Stimulated activated naive CD4-positive, alpha-beta T cell (primary cell): ENCODE measurements at regions not wholly inside any gene's neighbourhood (a gene's known extent, or its start where the extent isn't known, plus 50 kb on each side); places are given as distances from the start of the nearest gene placed in this dataset.

Source experiments
- DNase-seq, 6 experiments: peaks; one replicate each; lab custom pipeline; 2025; lab: John Stamatoyannopoulos, UW

- no peak for DNase-seq
Observed at GRCh38 chr5:5588887-5589826, 166.7 kb downstream of the ICE1 start.

- no peak for DNase-seq
Observed at GRCh38 chr5:5588386-5588785, 165.9 kb downstream of the ICE1 start.

GRCh38 chr5:5587474-5587873 is 165.0 kb downstream of the ICE1 start:
- DNase-seq, result no peak

DNA sequence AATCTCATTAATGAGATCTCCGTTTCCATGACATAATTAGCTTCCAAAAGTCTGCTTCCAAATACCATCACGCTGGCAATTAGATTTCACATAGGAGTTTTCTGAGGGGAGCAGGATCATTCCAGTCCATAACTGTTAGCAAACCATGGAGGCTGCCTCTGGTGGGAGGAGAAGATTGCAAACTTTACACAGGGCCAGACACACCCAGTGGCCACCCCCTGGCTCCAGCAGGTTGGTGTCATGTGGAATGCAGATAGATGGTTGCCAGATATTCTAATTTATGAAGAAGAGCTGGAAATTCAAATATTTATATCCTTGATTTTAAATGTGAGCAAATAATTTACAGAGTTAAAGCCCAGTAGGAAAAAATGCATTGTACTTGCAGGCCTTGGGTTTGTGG is 164.2 kb downstream of the ICE1 start:
- DNase-seq, result no peak

DNA sequence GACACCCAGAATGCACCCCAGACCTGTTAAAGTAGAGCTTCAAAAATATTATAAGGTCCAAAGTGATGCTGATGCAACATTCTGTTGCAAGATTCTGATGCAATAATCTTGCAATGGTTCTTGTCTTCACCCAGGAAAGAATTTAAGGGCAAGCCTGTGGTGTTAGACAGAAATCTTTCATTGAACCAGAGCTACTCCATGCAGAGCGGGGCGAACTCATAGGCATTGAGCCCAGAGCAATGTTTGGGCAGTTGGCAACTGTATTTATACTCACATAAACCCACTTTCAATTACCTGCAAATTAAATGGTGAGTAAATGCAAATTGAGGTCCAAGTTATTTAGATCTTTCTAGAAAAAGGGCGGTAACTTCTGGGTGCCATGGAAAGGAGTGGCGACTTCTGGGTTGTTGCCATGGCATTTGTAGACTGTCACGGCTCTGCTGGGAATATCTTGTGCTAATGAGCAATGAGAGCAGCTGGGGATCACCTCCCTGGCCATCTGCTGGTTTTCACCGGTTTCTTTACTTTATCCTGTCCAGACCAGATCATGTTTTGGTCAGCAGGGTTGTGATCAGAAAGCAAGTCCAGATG is 163.4 kb downstream of the ICE1 start:
- DNase-seq, result no peak

- no peak for DNase-seq
Observed at GRCh38 chr5:5584751-5585150, 162.3 kb downstream of the ICE1 start.

GRCh38 chr5:5584236-5584745 is 161.8 kb downstream of the ICE1 start:
- no peak for DNase-seq

- no peak for DNase-seq
Observed at GRCh38 chr5:5583832-5584231, 161.4 kb downstream of the ICE1 start.

DNA sequence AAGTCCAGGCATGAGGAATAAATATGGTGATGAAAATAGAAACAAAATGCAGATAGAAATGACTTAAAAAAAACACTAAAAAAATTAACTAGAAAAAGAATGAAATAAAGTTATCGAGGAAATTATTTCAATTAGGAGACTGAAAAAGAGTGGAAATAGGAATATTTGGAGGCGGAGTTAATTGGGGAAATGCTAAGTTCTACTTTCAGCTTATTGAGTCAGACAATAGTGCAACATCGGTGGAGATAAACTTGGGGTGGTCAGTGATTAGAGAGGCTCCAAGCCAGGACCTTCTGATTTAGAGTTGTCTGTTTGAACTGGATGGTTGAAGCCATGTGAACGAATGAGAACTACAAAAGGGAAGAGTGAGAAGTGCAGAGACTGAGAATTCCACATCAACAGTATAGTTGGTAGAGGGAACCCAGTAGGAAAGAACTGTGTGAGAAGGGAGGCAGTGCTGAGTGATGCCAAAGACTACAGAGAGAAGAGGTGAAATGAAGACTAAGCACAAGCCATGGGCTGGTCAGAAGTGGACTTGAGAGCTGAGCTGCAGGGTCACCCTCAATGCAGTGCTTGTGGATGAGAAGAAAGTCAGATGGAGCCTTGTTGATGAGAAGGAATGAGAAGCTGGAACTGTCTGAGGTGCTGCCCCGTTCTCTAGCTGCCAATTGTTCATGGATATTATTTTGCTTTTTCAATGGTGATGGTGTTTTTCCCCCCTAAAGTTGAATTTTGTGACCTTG is 160.7 kb downstream of the ICE1 start:
- no peak for DNase-seq

GRCh38 chr5:5581080-5581479 is 158.6 kb downstream of the ICE1 start:
- DNase-seq, result no peak

- DNase-seq, result no peak
Observed at GRCh38 chr5:5576744-5577143, 154.3 kb downstream of the ICE1 start.

DNA sequence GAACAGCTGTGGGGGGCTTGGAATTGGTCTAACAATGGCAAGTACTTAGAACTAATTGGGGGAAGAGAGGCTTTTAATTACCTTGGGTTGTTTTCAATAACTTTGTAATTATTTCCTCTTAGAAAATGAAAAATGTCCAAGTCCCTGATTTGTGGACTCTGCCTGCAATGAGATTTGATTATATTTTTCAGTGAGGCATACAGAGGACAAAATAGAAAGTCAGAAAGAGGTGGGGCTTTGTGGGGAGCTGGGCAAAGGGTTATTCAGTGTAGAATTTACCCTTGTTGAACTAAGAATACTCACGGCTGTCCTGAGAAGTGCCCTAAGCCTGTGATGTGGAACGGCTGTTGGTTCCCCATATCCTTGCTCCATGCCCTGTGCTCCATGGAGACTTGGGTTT is 153.0 kb downstream of the ICE1 start:
- DNase-seq, result no peak

DNA sequence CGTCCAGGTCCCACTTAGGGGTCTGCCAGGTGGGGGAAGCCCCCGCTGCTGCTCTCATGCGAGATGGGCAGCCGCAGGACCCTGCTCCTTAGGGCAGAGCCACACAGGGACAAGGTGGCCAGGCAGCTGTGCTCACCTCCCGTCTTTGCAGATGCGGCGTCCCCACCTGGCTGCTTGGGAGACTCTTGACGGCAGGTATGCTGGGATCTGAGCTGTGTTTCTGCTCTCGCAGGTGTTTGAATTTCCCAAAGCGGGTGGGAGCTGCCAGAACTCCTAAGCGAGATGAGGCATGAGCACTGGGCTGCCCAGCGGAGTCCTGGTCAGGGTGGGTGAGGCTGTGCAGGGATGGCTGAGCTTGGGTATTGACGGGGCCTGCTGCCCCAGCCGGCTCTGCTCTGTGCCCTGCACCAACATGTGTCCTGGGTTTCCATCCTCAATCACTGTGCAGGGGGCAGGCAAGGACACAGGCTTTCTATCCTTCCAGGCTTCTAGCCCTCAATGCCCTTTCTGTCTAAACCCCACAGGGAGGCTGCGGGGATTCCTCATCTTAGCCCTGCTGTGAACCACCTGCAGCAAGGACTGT is 151.4 kb downstream of the ICE1 start:
- no peak for DNase-seq

GRCh38 chr5:5572976-5573797 is 150.7 kb downstream of the ICE1 start:
- DNase-seq, result no peak

GRCh38 chr5:5572010-5572865 is 149.8 kb downstream of the ICE1 start:
- DNase-seq, result no peak

- no peak for DNase-seq
Observed at GRCh38 chr5:5570646-5571045, 148.2 kb downstream of the ICE1 start.

GRCh38 chr5:5564898-5565297 is 142.4 kb downstream of the ICE1 start:
- no peak for DNase-seq

- DNase-seq, result no peak
Observed at GRCh38 chr5:5560016-5560415, 137.5 kb downstream of the ICE1 start.

DNA sequence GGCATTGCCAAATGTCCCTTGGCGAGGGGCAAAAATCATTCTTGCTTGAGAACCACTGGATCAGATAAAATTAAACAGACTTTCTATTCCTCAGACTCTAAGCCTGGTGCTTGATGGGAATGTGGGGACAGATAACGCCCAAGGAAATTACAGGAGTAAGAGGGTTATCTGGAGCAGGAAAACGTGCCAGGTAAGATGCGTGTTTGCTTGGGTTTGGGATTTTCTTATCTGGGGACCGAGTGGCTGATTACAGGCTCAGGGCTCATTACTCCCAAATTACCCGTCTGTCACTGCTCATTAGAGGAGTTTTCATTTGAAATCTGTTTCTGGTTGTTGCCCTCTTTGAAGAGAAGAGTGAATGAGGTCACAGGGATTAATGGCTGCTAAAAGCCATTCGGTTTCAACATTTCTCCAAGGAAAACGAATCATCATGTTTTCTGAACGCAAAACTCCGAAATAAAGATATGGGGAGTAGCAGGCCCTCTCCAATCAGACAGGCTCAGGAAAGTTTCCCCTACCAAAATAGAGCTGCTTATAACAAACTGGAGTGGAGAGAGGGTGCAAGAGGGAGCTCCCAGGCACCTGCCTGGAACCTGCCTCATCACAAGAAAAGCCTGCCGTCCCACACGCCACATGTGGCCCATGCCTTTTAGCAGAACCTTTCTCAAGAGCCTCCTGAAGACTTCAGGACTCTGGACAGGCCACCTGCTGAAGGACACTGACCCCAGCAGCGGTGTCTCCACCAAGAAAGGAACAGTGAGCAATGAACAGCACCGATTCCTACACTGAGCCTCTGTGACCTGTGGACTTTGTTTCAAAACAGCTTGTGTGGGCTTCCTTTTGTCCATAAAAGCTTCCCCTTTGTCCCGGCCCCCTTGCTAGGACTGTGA is 136.4 kb downstream of the ICE1 start:
- no peak for DNase-seq
